Epithelial cell of proximal tubule (primary cell): ENCODE measurements at regions not wholly inside any gene's neighbourhood (a gene's known extent, or its start where the extent isn't known, plus 50 kb on each side); places are given as distances from the start of the nearest gene placed in this dataset.

Experiments
- DNase-seq: peaks from one replicate; pipeline ENCODE4 v3.0.0-alpha.2; 2011; ENCODE audit warnings: low read depth
- H3K4me3 ChIP-seq: 2 replicates; pipeline ENCODE4 v1.5.1; 2011; ENCODE audit warnings: low read depth, mild to moderate bottlenecking, low read length
- CTCF ChIP-seq: conservative IDR thresholded peaks from 2 replicates; pipeline ENCODE4 v1.5.1; 2012; ENCODE audit warnings: low read depth, mild to moderate bottlenecking, low read length

- H3K4me3 ChIP-seq = no peak overlapping the region
- no peak for TF ChIP-seq CTCF
Observed at GRCh38 chr18:44517136-44517535, 163.6 kb upstream of the SETBP1 start.

GRCh38 chr18:44518091-44518615 is 162.5 kb upstream of the SETBP1 start:
- no peak for DNase-seq

More at GRCh38 chr18:44517136-44517535, 163.6 kb upstream of the SETBP1 start:
- no peak for DNase-seq

GRCh38 chr18:44518666-44519065 is 162.0 kb upstream of the SETBP1 start:
- H3K4me3 ChIP-seq = no peak overlapping the region
- TF ChIP-seq CTCF = no peak
- DNase-seq = no peak

More at GRCh38 chr18:44518091-44518615, 162.5 kb upstream of the SETBP1 start:
- TF ChIP-seq CTCF = no peak
- no peak overlapping the region for H3K4me3 ChIP-seq

- DNase-seq = no peak
- no peak for TF ChIP-seq CTCF
- H3K4me3 ChIP-seq = no peak overlapping the region
Observed at GRCh38 chr18:44520981-44521667, 159.6 kb upstream of the SETBP1 start.

GRCh38 chr18:44521668-44522022 is 159.0 kb upstream of the SETBP1 start:
- H3K4me3 ChIP-seq = no peak overlapping the region
- TF ChIP-seq CTCF = no peak
- DNase-seq = no peak

GRCh38 chr18:44526705-44527415 is 153.8 kb upstream of the SETBP1 start:
- TF ChIP-seq CTCF = no peak
- no peak overlapping the region for H3K4me3 ChIP-seq
- no peak for DNase-seq

GRCh38 chr18:44533071-44533470 is 147.6 kb upstream of the SETBP1 start:
- TF ChIP-seq CTCF = no peak
- no peak for DNase-seq
- no peak overlapping the region for H3K4me3 ChIP-seq
